HEK293 (cell line): ENCODE measurements at regions not wholly inside any gene's neighbourhood (a gene's known extent, or its start where the extent isn't known, plus 50 kb on each side); places are given as distances from the start of the nearest gene placed in this dataset.

Experiments used
- CTCF ChIA-PET: fragments of 350-600 bp; formaldehyde crosslinking; extraction: SDS; loops from one replicate; lab custom pipeline; 2021; ENCODE audit warnings: antibody characterized with exemption; lab: Yijun Ruan, JAX
- POLR2A ChIA-PET: fragments of 300-600 bp; formaldehyde crosslinking; extraction: SDS; loops from one replicate; lab custom pipeline; 2020; ENCODE audit warnings: antibody characterized with exemption, inconsistent platforms; lab: Yijun Ruan, JAX
- H3K27ac ChIP-seq: fragments of 200-500 bp; sonication (Bioruptor generic); 2 replicates; pipeline ENCODE4 v1.5.1; 2014; ENCODE audit warnings: low read depth, low read length, control low read depth, inconsistent platforms; ENCODE audit errors: extremely low read depth
- H3K36me3 ChIP-seq, 2 experiments: fragments of 200-500 bp in 1 of 2; sonication (Bioruptor generic) in 1 of 2; 1 replicate in 1 of 2; 2 replicates in 1 of 2; pipeline ENCODE4 v1.5.1; 2014 to 2017; ENCODE audit warnings: inconsistent platforms in 2 of 2, low read length in 2 of 2; ENCODE audit not compliant: control insufficient read depth in 2 of 2, insufficient read depth in 1 of 2
- H3K4me1 ChIP-seq: fragments of 200-500 bp; sonication (Bioruptor generic); 2 replicates; pipeline ENCODE4 v1.5.1; 2014; ENCODE audit warnings: mild to moderate bottlenecking, low read length, inconsistent platforms; ENCODE audit not compliant: control insufficient read depth, insufficient read depth
- H3K4me3 ChIP-seq: 2 replicates; pipeline ENCODE4 v1.5.1; 2011; ENCODE audit warnings: low read depth, mild to moderate bottlenecking, control low read depth, low read length, moderate library complexity
- H3K9me3 ChIP-seq: fragments of 200-500 bp; sonication (Bioruptor generic); 2 replicates; pipeline ENCODE4 v1.5.1; 2014; ENCODE audit warnings: low read depth, low read length, inconsistent platforms; ENCODE audit not compliant: control insufficient read depth, insufficient read depth
- CTCF ChIP-seq: fragments of 450-650 bp; formaldehyde crosslinking; IDR thresholded peaks from 2 replicates; pipeline ENCODE4 v1.5.1; 2016; ENCODE audit warnings: missing biosample characterization, missing genetic modification characterization
- HOXA7 ChIP-seq: sonication (generic); formaldehyde crosslinking; IDR thresholded peaks from 2 replicates; pipeline ENCODE4 v1.8.1; 2022; ENCODE audit warnings: missing genetic modification reagents, borderline replicate concordance
- KLF10 ChIP-seq: fragments of 450-650 bp; IDR thresholded peaks from 2 replicates; pipeline ENCODE4 v1.5.1; 2018; ENCODE audit warnings: missing biosample characterization, mild to moderate bottlenecking, missing genetic modification characterization
- MEIS1 ChIP-seq: sonication (generic); formaldehyde crosslinking; IDR thresholded peaks from 2 replicates; pipeline ENCODE4 v1.8.1; 2022; ENCODE audit warnings: missing genetic modification reagents, mild to moderate bottlenecking, borderline replicate concordance
- MZF1 ChIP-seq: fragments of 450-650 bp; formaldehyde crosslinking; IDR thresholded peaks from 2 replicates; pipeline ENCODE4 v1.5.1; 2017; ENCODE audit warnings: missing biosample characterization, missing genetic modification characterization, borderline replicate concordance
- OVOL3 ChIP-seq: fragments of 450-650 bp; formaldehyde crosslinking; IDR thresholded peaks from 2 replicates; pipeline ENCODE4 v1.5.1; 2016; ENCODE audit warnings: missing biosample characterization, missing genetic modification characterization
- RBAK ChIP-seq: fragments of 450-650 bp; formaldehyde crosslinking; IDR thresholded peaks from 2 replicates; pipeline ENCODE4 v1.5.1; 2016; ENCODE audit warnings: missing biosample characterization, missing genetic modification characterization
- ZBTB1 ChIP-seq: fragments of 450-650 bp; formaldehyde crosslinking; IDR thresholded peaks from 2 replicates; pipeline ENCODE4 v1.5.1; 2016; ENCODE audit warnings: missing biosample characterization, missing genetic modification characterization
- ZBTB10 ChIP-seq: fragments of 450-650 bp; formaldehyde crosslinking; IDR thresholded peaks from 2 replicates; pipeline ENCODE4 v1.5.1; 2016; ENCODE audit warnings: missing biosample characterization, missing genetic modification characterization
- ZBTB26 ChIP-seq: fragments of 450-650 bp; formaldehyde crosslinking; optimal IDR thresholded peaks from 2 replicates; pipeline ENCODE3; 2016; ENCODE audit warnings: missing biosample characterization, mild to moderate bottlenecking, missing genetic modification characterization
- ZBTB44 ChIP-seq: fragments of 450-650 bp; IDR thresholded peaks from 2 replicates; pipeline ENCODE4 v1.5.1; 2018; ENCODE audit warnings: missing biosample characterization, mild to moderate bottlenecking, missing genetic modification characterization
- ZBTB48 ChIP-seq: fragments of 450-650 bp; formaldehyde crosslinking; IDR thresholded peaks from 2 replicates; pipeline ENCODE4 v1.5.1; 2016; ENCODE audit warnings: missing biosample characterization, missing genetic modification characterization
- ZFP37 ChIP-seq: fragments of 450-650 bp; formaldehyde crosslinking; IDR thresholded peaks from 2 replicates; pipeline ENCODE4 v1.5.1; 2016; ENCODE audit warnings: missing biosample characterization, missing genetic modification characterization
- ZNF10 ChIP-seq: fragments of 450-650 bp; formaldehyde crosslinking; IDR thresholded peaks from 2 replicates; pipeline ENCODE4 v1.5.1; 2017; ENCODE audit warnings: missing biosample characterization, missing genetic modification characterization
- ZNF155 ChIP-seq: fragments of 450-650 bp; formaldehyde crosslinking; IDR thresholded peaks from 2 replicates; pipeline ENCODE4 v1.5.1; 2016; ENCODE audit warnings: missing biosample characterization, missing genetic modification characterization
- ZNF16 ChIP-seq: fragments of 450-650 bp; formaldehyde crosslinking; IDR thresholded peaks from 2 replicates; pipeline ENCODE4 v1.5.1; 2016; ENCODE audit warnings: low read depth, missing biosample characterization, missing genetic modification characterization
- ZNF175 ChIP-seq: fragments of 450-650 bp; formaldehyde crosslinking; IDR thresholded peaks from 2 replicates; pipeline ENCODE4 v1.5.1; 2016; ENCODE audit warnings: missing biosample characterization, missing genetic modification characterization
- ZNF280C ChIP-seq: fragments of 450-650 bp; formaldehyde crosslinking; IDR thresholded peaks from 2 replicates; pipeline ENCODE4 v1.5.1; 2016; ENCODE audit warnings: missing biosample characterization, missing genetic modification characterization
- ZNF398 ChIP-seq: fragments of 450-650 bp; formaldehyde crosslinking; IDR thresholded peaks from 2 replicates; pipeline ENCODE4 v1.5.1; 2017; ENCODE audit warnings: missing biosample characterization, missing genetic modification characterization
- ZNF426 ChIP-seq: fragments of 450-650 bp; formaldehyde crosslinking; IDR thresholded peaks from 2 replicates; pipeline ENCODE4 v1.5.1; 2017; ENCODE audit warnings: missing biosample characterization, missing genetic modification characterization, mild to moderate bottlenecking, inconsistent platforms, moderate library complexity
- ZNF48 ChIP-seq: fragments of 450-650 bp; formaldehyde crosslinking; IDR thresholded peaks from 2 replicates; pipeline ENCODE4 v1.5.1; 2016; ENCODE audit warnings: missing biosample characterization, missing genetic modification characterization
- ZNF664 ChIP-seq: fragments of 450-650 bp; formaldehyde crosslinking; IDR thresholded peaks from 2 replicates; pipeline ENCODE4 v1.5.1; 2016; ENCODE audit warnings: missing biosample characterization, missing genetic modification characterization
- ZNF785 ChIP-seq: fragments of 450-650 bp; formaldehyde crosslinking; IDR thresholded peaks from 2 replicates; pipeline ENCODE4 v1.5.1; 2016; ENCODE audit warnings: missing biosample characterization, missing genetic modification characterization

GRCh38 chr3:152209776-152210175, 59.0 kb upstream of the MBNL1 start (continued):
- TF ChIP-seq ZNF398 (no peak), ZBTB44 (tag by site-specific recombination) (no peak), ZNF175 (tag by site-specific recombination) (no peak)

GRCh38 chr3:152210697-152211096, 58.0 kb upstream of the MBNL1 start:
- TF ChIP-seq ZNF155 (tag by site-specific recombination) = no peak
- no peak for TF ChIP-seq KLF10
- TF ChIP-seq MZF1 (tag by site-specific recombination) = no peak
- no peak for TF ChIP-seq ZNF10
- no peak for TF ChIP-seq ZNF664 (tag by site-specific recombination)
- TF ChIP-seq ZNF16 (tag by site-specific recombination) = no peak
- ChIA-PET CTCF (no interaction called here), POLR2A (no interaction called here)
- Histone ChIP-seq H3K36me3 (no peaks in the 10 kb centered on the region), H3K4me1 (no peaks in the 10 kb centered on the region), H3K9me3 (no peaks in the 10 kb centered on the region), H3K27ac (no peak overlapping the region), H3K4me3 (no peak overlapping the region)

GRCh38 chr3:152211655-152212054, 57.1 kb upstream of the MBNL1 start:
- Histone ChIP-seq H3K4me3 (no peak overlapping the region), H3K36me3 (no peaks in the 10 kb centered on the region), H3K9me3 (no peaks in the 10 kb centered on the region), H3K4me1 (no peaks in the 10 kb centered on the region), H3K27ac (no peak overlapping the region)
- ChIA-PET CTCF (no interaction called here), POLR2A (no interaction called here)
- TF ChIP-seq MEIS1 (no peak), ZNF280C (tag by site-specific recombination) (no peak), ZBTB26 (no peak), ZBTB48 (tag by site-specific recombination) (no peak), ZFP37 (tag by site-specific recombination) (no peak), CTCF (tag by site-specific recombination) (no peak), ZBTB10 (tag by site-specific recombination) (no peak), ZBTB1 (tag by site-specific recombination) (no peak), ZNF785 (no peak), HOXA7 (CRISPR knock-in tag) (no peak), RBAK (tag by site-specific recombination) (no peak), OVOL3 (tag by site-specific recombination) (no peak), ZNF48 (tag by site-specific recombination) (no peak), ZNF426 (tag by site-specific recombination) (no peak)
